H1 (cell line): ENCODE measurements at regions not wholly inside any gene's neighbourhood (a gene's known extent, or its start where the extent isn't known, plus 50 kb on each side); places are given as distances from the start of the nearest gene placed in this dataset.
A peak's percentile ranks its signal among the peaks of the same experiment; 100 is the strongest.
"Not testable (repeated sequence)": the region's sequence is repeated elsewhere in the genome, so short reads cannot be mapped to it uniquely, and the experiment has no call there.

Experiments
- CTCF ChIA-PET: fragments of 300-600 bp; sonication (Branson Sonifier 250); formaldehyde crosslinking; loops from one replicate; lab custom pipeline; 2021; ENCODE audit not compliant: partially characterized antibody; lab: Charles Lee
- POLR2A ChIA-PET: fragments of 300-600 bp; sonication (Branson Sonifier 250); formaldehyde crosslinking; loops from one replicate; lab custom pipeline; 2021; ENCODE audit warnings: inconsistent platforms; ENCODE audit not compliant: partially characterized antibody; lab: Charles Lee
- DNase-seq, 2 experiments: peaks; one replicate each; pipeline versions ENCODE4 v3.0.0 to v3.0.0-alpha.2; 2010 to 2022; ENCODE audit warnings: low spot score in 2 of 2, low read depth in 1 of 2, mixed read lengths in 1 of 2
- FAIRE-seq: peaks from 2 replicates; lab custom pipeline; 2011; peaks lifted over from hg19 to GRCh38; lab: Jason Lieb, UNC
- H2AFZ ChIP-seq: 2 replicates; pipeline ENCODE4 v1.8.1; 2012; ENCODE audit warnings: low read length, inconsistent platforms
- H2AK5ac ChIP-seq: 2 replicates; pipeline ENCODE4 v1.6.1; 2013; ENCODE audit warnings: low read depth, low read length
- H2BK120ac ChIP-seq: replicated peaks from 2 replicates; pipeline ENCODE3; 2013; ENCODE audit warnings: low read depth, low read length, inconsistent platforms
- H2BK12ac ChIP-seq: 2 replicates; pipeline ENCODE4 v1.6.1; 2013; ENCODE audit warnings: low read depth, low read length
- H2BK15ac ChIP-seq: 2 replicates; pipeline ENCODE4 v1.6.1; 2013; ENCODE audit warnings: low read length
- H2BK20ac ChIP-seq: 2 replicates; pipeline ENCODE4 v1.6.1; 2013; ENCODE audit warnings: low read length
- H2BK5ac ChIP-seq: 2 replicates; pipeline ENCODE4 v1.6.1; 2013; ENCODE audit warnings: low read depth, low read length
- H3K14ac ChIP-seq: 2 replicates; pipeline ENCODE4 v1.6.1; 2013; ENCODE audit warnings: inconsistent platforms; ENCODE audit not compliant: insufficient read length
- H3K18ac ChIP-seq: 2 replicates; pipeline ENCODE4 v1.6.1; 2013; ENCODE audit warnings: low read length; ENCODE audit errors: extremely low read depth
- H3K23ac ChIP-seq: 2 replicates; pipeline ENCODE4 v1.6.1; 2013; ENCODE audit warnings: inconsistent platforms; ENCODE audit not compliant: insufficient read length
- H3K23me2 ChIP-seq: 2 replicates; pipeline ENCODE4 v1.6.1; 2013; ENCODE audit warnings: low read depth, low read length
- H3K27ac ChIP-seq: 2 replicates; pipeline ENCODE4 v1.6.1; 2011; ENCODE audit warnings: low read depth, low read length, inconsistent platforms
- H3K27me3 ChIP-seq, 4 experiments: replicated peaks in 1 of 4; 1 replicate in 1 of 4; 2 replicates in 3 of 4; pipeline versions ENCODE4 v1.6.1 to v1.8.1; 2011 to 2013; ENCODE audit warnings: low read length in 3 of 4, mild to moderate bottlenecking in 3 of 4, inconsistent platforms in 2 of 4, mixed read lengths in 2 of 4, moderate library complexity in 1 of 4; ENCODE audit not compliant: control insufficient read depth in 3 of 4, insufficient read depth in 3 of 4; ENCODE audit errors: extremely low read depth in 1 of 4
- H3K36me3 ChIP-seq, 4 experiments: 2 replicates each; pipeline versions ENCODE4 v1.6.1 to v1.8.1; 2011 to 2013; ENCODE audit warnings: mild to moderate bottlenecking in 4 of 4, low read length in 3 of 4, moderate library complexity in 2 of 4, control low read depth in 1 of 4, inconsistent platforms in 1 of 4; ENCODE audit not compliant: insufficient read depth in 4 of 4, control insufficient read depth in 2 of 4
- H3K4ac ChIP-seq: replicated peaks from 2 replicates; pipeline ENCODE3; 2013; ENCODE audit warnings: low read length, low read depth, mixed read lengths, inconsistent platforms; ENCODE audit not compliant: insufficient read length
- H3K4me1 ChIP-seq, 4 experiments: replicated peaks in 1 of 4; 1 replicate in 1 of 4; 2 replicates in 3 of 4; pipeline versions ENCODE4 v1.6.1 to v1.8.1; 2011 to 2013; ENCODE audit warnings: low read length in 3 of 4, inconsistent platforms in 2 of 4, mixed read lengths in 1 of 4; ENCODE audit not compliant: insufficient read depth in 4 of 4, control insufficient read depth in 3 of 4
- H3K4me2 ChIP-seq, 2 experiments: 2 replicates each; pipeline versions ENCODE4 v1.6.1 to v1.8.1; 2011 to 2013; ENCODE audit warnings: low read depth in 2 of 2, low read length in 2 of 2, control low read depth in 1 of 2, inconsistent platforms in 1 of 2, mild to moderate bottlenecking in 1 of 2; ENCODE audit not compliant: insufficient read depth in 1 of 2
- H3K4me3 ChIP-seq, 4 experiments: fragments of 200-600, 300-600 bp in 1 of 4; sonication (generic), shearing (Covaris generic), sonication (Bioruptor Twin) in 1 of 4; 2 replicates each; pipeline versions ENCODE4 v1.5.1 to v1.8.1; 2011 to 2016; ENCODE audit warnings: low read length in 4 of 4, low read depth in 3 of 4, control low read depth in 2 of 4, inconsistent platforms in 2 of 4, mild to moderate bottlenecking in 2 of 4, mixed read lengths in 1 of 4, moderate library complexity in 1 of 4; ENCODE audit not compliant: insufficient read depth in 2 of 4; ENCODE audit errors: extremely low read depth in 1 of 4
- H3K56ac ChIP-seq: replicated peaks from 2 replicates; pipeline ENCODE3; 2013; ENCODE audit warnings: low read depth, mild to moderate bottlenecking, mixed read lengths, low read length, inconsistent platforms; ENCODE audit not compliant: insufficient read length
- H3K79me1 ChIP-seq: 2 replicates; pipeline ENCODE4 v1.6.1; 2013; ENCODE audit warnings: low read depth, low read length, control low read depth
- H3K79me2 ChIP-seq, 2 experiments: 2 replicates each; pipeline versions ENCODE4 v1.6.1 to v1.8.1; 2012 to 2013; ENCODE audit warnings: low read length in 2 of 2, mild to moderate bottlenecking in 2 of 2, inconsistent platforms in 1 of 2; ENCODE audit not compliant: insufficient read depth in 2 of 2, control insufficient read depth in 1 of 2
- H3K9ac ChIP-seq, 4 experiments: replicated peaks in 1 of 4; 1 replicate in 1 of 4; 2 replicates in 3 of 4; pipeline versions ENCODE4 v1.6.1 to v1.8.1; 2011 to 2013; ENCODE audit warnings: low read depth in 3 of 4, low read length in 3 of 4, control low read depth in 2 of 4, mild to moderate bottlenecking in 2 of 4, moderate library complexity in 2 of 4, inconsistent platforms in 1 of 4; ENCODE audit errors: extremely low read depth in 1 of 4
- H3K9me3 ChIP-seq, 2 experiments: 2 replicates each; pipeline versions ENCODE4 v1.6.1 to v1.8.1; 2012 to 2013; ENCODE audit warnings: mild to moderate bottlenecking in 2 of 2, moderate library complexity in 2 of 2, control low read depth in 1 of 2, inconsistent platforms in 1 of 2, low read depth in 1 of 2, low read length in 1 of 2, mixed read lengths in 1 of 2; ENCODE audit not compliant: insufficient read depth in 2 of 2
- H4K20me1 ChIP-seq, 2 experiments: replicated peaks in 1 of 2; 2 replicates each; pipeline versions ENCODE3 to v1.8.1; 2011 to 2013; ENCODE audit warnings: inconsistent platforms in 2 of 2, low read length in 2 of 2, mild to moderate bottlenecking in 1 of 2; ENCODE audit not compliant: insufficient read depth in 2 of 2, control insufficient read depth in 1 of 2
- H4K5ac ChIP-seq: 2 replicates; pipeline ENCODE4 v1.6.1; 2013; ENCODE audit warnings: low read length, low read depth, mixed read lengths, inconsistent platforms; ENCODE audit not compliant: insufficient read length
- H4K8ac ChIP-seq: 2 replicates; pipeline ENCODE4 v1.8.0; 2013; ENCODE audit warnings: mild to moderate bottlenecking, moderate library complexity, low read length, inconsistent platforms; ENCODE audit not compliant: insufficient read depth; ENCODE audit errors: extremely low read depth
- H4K91ac ChIP-seq: replicated peaks from 2 replicates; pipeline ENCODE3; 2013; ENCODE audit warnings: low read length, mixed read lengths, inconsistent platforms; ENCODE audit not compliant: insufficient read length
- WGBS, 2 experiments: shearing (Covaris generic) in 1 of 2; methylation state at CpG; one replicate each; pipeline versions ENCODE4 v1.1.6 to v1.1.7; 2013 to 2015; ENCODE audit warnings: low lambda C conversion rate in 2 of 2, mixed read lengths in 2 of 2, inconsistent platforms in 1 of 2, low coverage in 1 of 2, missing lambda C conversion rate in 1 of 2; ENCODE audit not compliant: insufficient replicate concordance in 2 of 2, insufficient coverage in 1 of 2, insufficient read length in 1 of 2; ENCODE audit errors: extremely low coverage in 1 of 2, missing lambda C conversion rate in 1 of 2; 5-methylcytosine and 5-hydroxymethylcytosine counted together

GRCh38 chr2:87349006-87349405 is 327.4 kb upstream of the PLGLB1 start:
- FAIRE-seq, H3K79me1 ChIP-seq, H3K9me3 ChIP-seq, H4K91ac ChIP-seq, H2BK120ac ChIP-seq, H3K23me2 ChIP-seq, H3K4ac ChIP-seq, H2BK15ac ChIP-seq, H3K27me3 ChIP-seq, H4K8ac ChIP-seq, H3K27ac ChIP-seq, CTCF ChIA-PET, H3K23ac ChIP-seq, H3K9ac ChIP-seq, H3K56ac ChIP-seq, H2BK12ac ChIP-seq, H2AFZ ChIP-seq, H3K14ac ChIP-seq, H3K4me1 ChIP-seq, H2AK5ac ChIP-seq, H2BK20ac ChIP-seq, H3K18ac ChIP-seq, H3K36me3 ChIP-seq, DNase-seq, H3K79me2 ChIP-seq, H4K20me1 ChIP-seq, POLR2A ChIA-PET, H4K5ac ChIP-seq, H2BK5ac ChIP-seq: not testable (repeated sequence)
- Histone ChIP-seq H3K4me2 (peak overlapping the region in 1 of 2 experiments; percentile 7; a peak in 1 of 4 replicates), H3K4me3 (peak overlapping the region in 2 of 4 experiments; percentile 13 to 51; a peak in 3 of 8 replicates)
- WGBS, 2 experiments = 1% methylated on average over 32 of the region's 53 CpGs; no CpG with 5 or more reads in 1 of the 2 experiments

GRCh38 chr2:87352178-87352934 is 330.7 kb upstream of the PLGLB1 start:
- H4K8ac ChIP-seq, H3K27ac ChIP-seq, H3K4me1 ChIP-seq, FAIRE-seq, H3K23me2 ChIP-seq, H2BK5ac ChIP-seq, H3K9ac ChIP-seq, H3K27me3 ChIP-seq, H3K56ac ChIP-seq, H3K79me2 ChIP-seq, H4K20me1 ChIP-seq, H2BK20ac ChIP-seq, H4K91ac ChIP-seq, H3K4ac ChIP-seq, H2AK5ac ChIP-seq, H3K36me3 ChIP-seq, POLR2A ChIA-PET, H4K5ac ChIP-seq, H2BK120ac ChIP-seq, H3K79me1 ChIP-seq, H3K9me3 ChIP-seq, H3K14ac ChIP-seq, H3K4me2 ChIP-seq, DNase-seq, H2BK12ac ChIP-seq, H3K23ac ChIP-seq, H2AFZ ChIP-seq, CTCF ChIA-PET, H3K18ac ChIP-seq, H2BK15ac ChIP-seq, H3K4me3 ChIP-seq: not testable (repeated sequence)
- WGBS, 2 experiments = 91% methylated on average over 14 of the region's 21 CpGs; no CpG with 5 or more reads in 1 of the 2 experiments
